ENCODE measurements at regions not wholly inside any gene's neighbourhood (a gene's known extent, or its start where the extent isn't known, plus 50 kb on each side); places are given as distances from the start of the nearest gene placed in this dataset.

DNA sequence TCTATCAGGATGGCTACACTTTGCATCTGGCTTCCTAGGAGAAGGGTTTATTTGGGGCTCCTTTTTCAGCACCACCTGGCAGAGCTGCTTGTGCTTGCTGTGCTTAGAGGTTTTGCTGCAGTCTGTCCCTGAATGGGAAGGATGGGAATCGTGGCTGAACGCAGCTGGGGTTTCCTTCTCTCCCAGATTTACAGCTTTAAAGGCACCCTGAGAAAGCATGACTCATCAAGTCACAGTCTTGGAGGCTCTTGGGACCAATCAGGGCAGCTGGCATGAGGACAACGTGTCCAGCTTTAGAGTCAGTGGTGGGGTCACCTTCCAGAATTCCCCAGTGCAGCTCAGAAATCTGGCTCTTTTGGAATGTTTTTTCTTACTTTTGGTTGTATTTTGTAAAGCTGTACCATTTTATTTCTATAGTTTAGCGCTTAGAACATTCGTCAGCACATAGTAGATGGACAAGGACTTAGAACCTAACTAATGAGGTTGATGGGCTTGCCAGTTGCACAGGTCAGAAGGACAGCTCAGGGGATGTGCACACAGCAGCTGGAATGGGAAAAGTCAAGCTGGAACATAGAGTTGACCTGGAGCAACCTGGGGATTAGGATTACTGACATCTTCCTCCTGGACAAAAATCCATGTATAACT lies 222.6 kb downstream of the PRDM2 start:
- peak in 1 of 3 donors; percentile 27 for DNase-seq

- no peak for DNase-seq
Measured at GRCh38 chr1:13926556-13926955, 226.6 kb downstream of the PRDM2 start.

DNA sequence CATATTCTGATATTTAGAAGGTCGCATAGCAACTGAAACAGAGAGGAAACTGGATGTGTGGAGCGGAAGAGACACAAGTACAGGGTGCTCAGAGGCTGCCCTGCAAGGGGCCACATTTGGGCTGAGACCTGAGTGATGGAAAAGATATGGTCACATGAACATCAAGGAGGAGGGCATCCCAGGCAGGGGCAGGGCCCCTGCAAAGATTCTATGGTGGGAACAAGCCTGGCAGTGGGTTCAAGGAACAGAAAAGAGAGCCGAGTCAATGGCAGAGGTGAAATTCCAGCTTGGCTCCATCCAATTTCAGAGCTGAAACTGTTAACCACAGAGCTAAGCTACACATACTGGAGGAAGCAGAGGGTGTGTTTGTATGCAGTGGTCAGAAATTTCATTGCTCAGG lies 227.7 kb downstream of the PRDM2 start:
- DNase-seq, result no peak

DNA sequence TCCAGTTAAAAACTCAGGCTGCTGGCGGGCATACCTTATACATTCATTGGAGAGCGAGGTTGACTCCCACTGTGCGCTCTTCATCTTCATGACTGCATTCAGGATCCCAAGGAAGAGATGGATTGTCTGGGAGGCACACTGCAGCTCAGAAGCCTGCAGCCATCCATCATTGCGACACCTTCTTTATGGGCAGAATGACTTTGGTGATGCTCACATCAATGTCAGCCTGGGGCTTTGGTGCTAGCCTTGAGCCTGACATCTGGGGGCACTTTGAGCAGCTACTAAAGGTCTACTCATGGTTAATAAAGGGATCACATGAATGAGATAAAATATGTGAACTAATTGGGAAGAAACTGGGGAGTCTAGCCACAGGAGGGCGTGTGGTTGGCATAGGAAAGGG lies 229.3 kb downstream of the PRDM2 start:
- DNase-seq, result no peak

DNA sequence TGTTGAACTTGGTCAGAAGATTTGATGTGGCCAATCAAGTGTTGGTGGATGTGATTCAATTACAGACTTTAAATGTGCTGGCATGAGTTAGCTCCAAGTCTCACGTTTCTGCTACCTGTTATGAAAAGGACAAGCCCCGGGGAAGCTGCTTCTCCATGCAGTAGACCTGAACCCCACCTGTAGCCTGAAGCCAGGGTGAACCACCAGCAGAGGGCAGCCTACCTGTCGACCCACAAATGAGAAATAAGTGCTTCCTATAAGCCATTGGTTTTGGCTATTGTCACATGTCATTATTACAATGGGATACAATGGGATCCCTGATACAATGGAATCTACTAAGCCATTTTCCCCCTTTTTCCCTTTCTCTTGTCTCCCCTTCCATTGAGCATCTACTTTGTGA lies 230.2 kb downstream of the PRDM2 start:
- no peak for DNase-seq

GRCh38 chr1:13931226-13931625 lies 231.2 kb downstream of the PRDM2 start:
- peak in 1 of 3 donors; percentile 10 for DNase-seq

DNA sequence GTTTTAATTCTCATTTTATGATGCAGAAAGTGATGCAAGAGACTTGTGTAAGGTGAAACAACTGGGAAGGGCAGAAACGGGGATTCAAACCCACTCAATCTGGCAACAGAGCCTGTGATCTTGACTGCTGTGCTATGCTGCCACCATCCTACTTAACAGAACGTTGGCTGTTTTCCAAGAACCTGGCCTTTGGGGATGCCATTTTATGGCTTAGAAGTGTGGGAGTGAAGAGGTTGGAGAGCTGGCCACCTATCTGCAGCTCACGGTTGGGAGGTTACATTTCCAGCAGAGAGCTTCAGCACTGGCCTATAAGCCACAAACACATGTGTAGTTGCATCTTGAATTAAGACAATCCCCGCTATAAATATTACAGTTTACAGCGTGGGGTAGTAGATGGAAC lies 235.3 kb downstream of the PRDM2 start:
- no peak for DNase-seq

GRCh38 chr1:13941315-13941714 lies 241.3 kb downstream of the PRDM2 start:
- no peak for DNase-seq

DNA sequence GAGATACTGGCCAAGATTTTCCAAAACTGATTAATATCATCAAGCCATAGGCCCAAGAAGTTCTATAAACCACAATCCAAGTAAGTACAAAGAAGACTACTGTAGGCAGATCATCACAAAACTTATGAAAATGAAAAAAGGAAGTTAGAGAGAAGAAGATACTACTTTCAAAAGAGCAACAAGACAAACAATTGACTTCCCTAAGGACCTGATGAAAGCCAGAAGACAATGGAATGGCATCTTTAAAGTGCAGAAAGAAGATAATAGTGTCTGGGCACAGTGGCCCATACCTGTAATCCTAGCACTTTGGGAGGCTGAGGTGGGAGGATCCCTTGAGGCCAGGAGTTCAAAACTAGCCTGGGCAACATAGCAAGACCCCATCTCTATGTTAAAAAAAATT lies 243.1 kb downstream of the PRDM2 start:
- DNase-seq, result no peak

DNA sequence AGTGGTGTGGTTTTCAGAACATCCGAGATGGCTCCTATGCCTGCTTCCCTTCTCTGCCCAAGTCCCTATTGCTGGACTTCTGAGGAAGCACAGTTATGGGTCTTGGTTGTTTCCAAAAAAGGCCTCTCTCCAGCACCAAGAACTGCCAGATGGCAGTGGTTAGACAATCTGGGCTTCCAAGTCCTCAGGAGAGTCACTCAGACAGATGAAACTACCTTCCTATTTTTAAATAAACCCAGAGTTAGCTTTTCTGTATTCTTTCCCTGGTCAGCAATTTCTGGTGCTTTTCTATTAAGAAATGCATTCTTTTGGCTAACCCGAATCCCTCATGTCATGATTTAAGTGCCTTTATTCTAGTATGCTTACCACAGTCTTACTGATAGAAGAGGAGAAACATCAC lies 245.9 kb downstream of the PRDM2 start:
- no peak for DNase-seq

DNA sequence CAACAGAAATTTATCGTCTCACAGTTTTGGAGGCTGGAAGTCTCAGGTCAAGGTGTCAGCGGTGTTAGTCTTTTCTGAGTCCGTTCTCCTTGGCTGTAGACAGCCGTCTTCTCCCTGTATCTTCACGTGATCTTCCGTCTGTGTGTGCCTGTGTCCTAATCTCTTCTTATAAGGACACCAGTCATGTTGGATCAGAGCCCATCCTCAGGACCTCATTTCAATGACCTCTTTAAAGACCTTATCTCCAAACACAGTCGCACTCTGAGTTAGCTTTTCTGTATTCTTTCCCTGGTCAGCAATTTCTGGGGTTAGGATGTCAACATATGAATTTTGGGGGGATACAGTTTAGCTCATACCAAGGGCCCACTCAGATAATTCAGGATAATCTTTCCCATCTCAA lies 247.7 kb downstream of the PRDM2 start:
- no peak for DNase-seq

DNA sequence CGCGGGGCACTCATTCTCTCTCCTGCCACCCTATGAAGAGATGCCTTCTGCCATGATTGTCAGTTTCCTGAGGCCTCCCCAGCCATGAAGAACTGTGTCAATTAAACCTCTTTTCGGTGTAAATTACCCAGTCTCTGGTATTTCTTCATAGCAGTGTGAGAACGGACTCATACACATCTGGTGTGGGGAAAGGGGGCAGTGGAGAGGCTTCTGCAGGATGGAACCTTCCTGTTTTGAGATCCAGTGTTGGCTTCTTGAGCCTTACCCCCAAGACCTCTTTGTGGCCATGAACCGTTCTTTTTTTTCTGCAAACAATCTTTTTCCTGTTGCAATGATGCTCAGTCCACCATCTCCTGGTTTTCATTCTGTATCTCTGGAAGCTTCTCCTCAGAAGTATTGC lies 248.4 kb downstream of the PRDM2 start:
- DNase-seq, result no peak

- DNase-seq, result peak; percentile 28 to 88 (median 71)
Measured at GRCh38 chr1:13948888-13949391, 249.0 kb downstream of the PRDM2 start.

GRCh38 chr1:13949546-13949945 lies 249.6 kb downstream of the PRDM2 start:
- DNase-seq, result peak in 1 of 3 donors; percentile 71

- no peak for DNase-seq
Measured at GRCh38 chr1:13950637-13951036, 250.6 kb downstream of the PRDM2 start.

DNA sequence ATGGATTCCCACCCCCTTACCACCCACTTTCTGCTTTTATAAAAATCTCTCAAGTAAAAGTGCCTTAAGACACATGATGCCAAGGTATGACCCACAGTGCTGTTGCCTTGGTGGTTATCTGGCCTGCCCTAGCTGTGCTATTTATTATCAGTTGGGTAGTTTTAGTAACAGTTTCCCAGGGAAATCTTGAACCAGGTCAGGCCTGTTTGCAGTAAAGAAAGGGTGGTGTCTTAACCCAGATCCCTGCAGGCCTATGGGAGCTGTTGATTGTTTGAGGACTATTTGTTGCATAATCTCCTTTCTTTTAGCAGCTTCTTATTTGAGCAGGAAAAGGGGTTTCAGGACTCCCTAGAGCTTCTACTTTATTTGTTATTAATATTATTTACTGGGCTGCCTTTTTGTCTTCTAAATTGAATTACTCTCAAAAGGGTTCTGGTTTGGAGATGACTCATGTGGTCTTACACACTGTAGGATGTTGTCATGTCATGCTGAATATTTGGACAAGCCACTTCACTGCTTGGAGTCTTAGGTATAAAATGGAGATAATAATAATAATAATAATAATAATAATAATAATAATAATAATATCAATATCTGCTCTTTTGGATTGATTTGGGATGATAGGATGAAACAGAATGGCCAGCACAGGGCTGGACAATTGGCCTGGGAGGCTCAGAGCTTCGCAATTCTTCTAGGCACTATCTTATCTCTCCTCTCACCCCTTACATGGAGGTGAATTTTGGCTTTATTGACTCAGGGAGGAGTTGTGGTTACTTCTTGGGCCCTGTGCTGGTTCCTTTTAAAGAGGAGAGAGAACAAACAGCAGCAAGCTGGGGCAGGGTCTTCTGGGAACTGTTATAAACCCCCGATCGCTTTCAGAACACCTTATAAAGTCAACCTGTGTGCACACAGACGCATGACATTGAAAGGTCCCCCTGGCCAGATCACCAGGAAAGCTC lies 252.1 kb downstream of the PRDM2 start:
- DNase-seq, result no peak

DNA sequence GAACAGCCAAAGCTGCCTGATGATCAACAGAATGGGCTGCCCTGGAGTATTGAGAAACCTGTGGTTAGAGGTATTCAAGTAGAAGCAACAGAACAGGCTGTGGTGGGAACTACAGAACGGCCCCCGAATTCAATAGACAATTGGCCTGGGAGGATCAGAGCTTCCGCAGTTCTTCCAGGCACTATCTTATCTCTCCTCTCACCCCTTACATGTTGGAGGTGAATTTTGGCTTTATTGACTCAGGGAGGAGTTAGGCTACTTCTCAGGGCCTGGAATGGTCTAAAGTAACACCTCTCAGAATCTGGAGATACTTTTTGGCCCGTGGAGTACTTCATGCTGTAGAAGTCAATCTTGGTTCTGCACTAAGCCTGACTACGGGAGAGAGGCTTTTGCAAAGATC lies 253.0 kb downstream of the PRDM2 start:
- no peak for DNase-seq

DNA sequence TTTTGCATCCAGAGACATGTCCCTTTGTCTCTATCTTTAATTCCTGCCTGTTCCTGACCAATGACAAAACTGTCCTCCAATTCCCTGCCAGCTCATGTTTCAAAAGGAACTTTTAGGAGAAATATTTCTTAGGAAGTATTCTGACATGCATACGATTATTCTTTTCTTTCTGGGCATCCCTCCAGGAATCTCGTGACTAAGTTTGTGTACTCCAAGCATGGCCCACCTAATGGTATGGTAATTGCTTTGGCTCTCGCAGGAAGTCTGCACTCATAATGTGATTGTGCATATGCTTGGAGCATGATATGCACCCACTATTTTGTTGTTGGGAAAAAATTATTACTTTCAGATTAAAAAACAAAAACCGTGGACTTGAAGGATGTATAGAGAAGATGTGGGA lies 256.4 kb downstream of the PRDM2 start:
- peak in 1 of 3 donors; percentile 13 for DNase-seq

GRCh38 chr1:13960375-13960987 lies 260.5 kb downstream of the PRDM2 start:
- peak; percentile 43 to 80 (median 73) for DNase-seq

DNA sequence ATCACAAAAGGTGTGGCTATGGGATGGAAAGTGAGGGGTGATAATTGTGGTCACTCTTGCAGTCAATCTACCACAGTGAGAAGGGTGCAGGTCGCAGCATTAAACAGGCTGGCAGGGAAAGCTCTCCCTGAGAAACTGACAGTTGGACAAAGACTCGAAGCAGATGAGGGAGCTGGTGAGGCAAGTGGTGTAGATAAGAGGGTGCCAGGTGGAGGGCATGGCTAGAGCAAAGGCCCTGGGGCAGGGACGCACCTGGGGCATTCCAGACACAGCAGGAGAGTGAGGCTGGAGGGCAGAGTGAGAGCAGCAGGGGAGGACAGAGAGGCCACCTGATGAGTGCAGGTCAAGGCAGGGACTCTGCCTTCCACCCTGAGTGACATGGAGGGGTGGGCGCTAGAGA lies 264.8 kb downstream of the PRDM2 start:
- DNase-seq, result no peak

DNA sequence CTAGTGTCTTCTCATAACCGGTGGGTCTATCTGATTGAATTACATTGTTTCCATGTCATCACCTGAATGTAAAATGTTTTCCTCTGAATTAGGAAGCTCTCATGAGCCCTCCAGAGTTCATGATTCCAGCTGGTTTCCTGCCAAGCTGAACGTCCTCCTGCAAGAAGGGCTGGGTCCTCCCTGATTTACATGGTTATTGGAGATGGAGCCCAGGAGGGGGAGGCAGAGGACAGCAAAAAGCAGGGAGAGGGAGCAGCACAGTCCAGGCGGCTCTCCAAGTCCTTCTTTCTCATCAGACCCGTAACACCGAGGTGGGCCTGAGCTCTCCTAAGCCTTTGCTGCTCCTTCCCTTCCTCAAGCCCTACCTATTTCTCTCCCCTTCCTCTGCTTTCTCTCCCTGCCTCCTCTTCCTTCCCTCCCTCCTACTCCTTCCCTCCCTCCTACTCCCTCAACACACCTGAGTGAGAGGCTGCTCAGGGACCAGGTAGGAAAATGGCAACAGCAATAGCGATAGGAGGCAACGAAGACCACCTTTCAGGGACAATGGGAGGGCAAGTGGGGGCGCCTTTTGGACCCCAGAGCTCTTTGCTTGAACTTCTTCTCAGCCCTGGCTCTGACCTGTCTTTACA lies 265.9 kb downstream of the PRDM2 start:
- peak; percentile 63 to 94 (median 88) for DNase-seq

DNA sequence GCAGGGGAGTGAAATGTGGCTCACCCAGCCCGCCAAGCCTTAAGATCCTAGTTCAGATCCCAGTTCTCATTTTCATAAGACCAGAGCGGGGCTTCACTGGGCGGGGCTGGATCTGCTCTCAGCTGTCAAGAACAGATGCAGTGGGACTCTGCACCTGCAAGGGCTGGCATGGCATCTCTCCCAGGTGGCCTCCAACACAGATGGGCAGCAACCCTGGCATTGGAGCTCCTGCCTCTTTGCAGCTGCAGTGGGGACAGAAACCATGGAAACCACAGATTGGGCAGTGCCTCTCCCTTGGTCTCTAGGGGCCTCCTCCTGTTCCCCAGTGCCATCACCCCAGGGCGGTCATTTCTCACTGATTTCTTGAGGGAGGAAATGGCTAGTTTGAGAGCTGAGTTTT lies 267.7 kb downstream of the PRDM2 start:
- DNase-seq, result no peak
